OCI-LY1 (cell line): ENCODE measurements at regions not wholly inside any gene's neighbourhood (a gene's known extent, or its start where the extent isn't known, plus 50 kb on each side); places are given as distances from the start of the nearest gene placed in this dataset.

Experiments
- H2AFZ ChIP-seq: fragments of 200-600 bp; sonication (generic), shearing (Covaris generic); 2 replicates; pipeline ENCODE4 v1.6.0; 2014; ENCODE audit warnings: antibody characterized with exemption, mild to moderate bottlenecking, low read length
- H3F3A ChIP-seq: fragments of 200-600 bp; sonication (generic), shearing (Covaris generic); 2 replicates; pipeline ENCODE4 v1.6.0; 2014; ENCODE audit warnings: mild to moderate bottlenecking, antibody characterized with exemption, low read length, moderate library complexity; ENCODE audit not compliant: insufficient read depth
- H3K27ac ChIP-seq: fragments of 200-600 bp; sonication (generic); 2 replicates; pipeline ENCODE4 v1.5.1; 2014; ENCODE audit warnings: low read length, mixed run types, mild to moderate bottlenecking, low read depth; ENCODE audit not compliant: poor library complexity, severe bottlenecking
- H3K27me3 ChIP-seq: fragments of 200-600 bp; sonication (generic); 2 replicates; pipeline ENCODE4 v1.6.0; 2014; ENCODE audit warnings: antibody characterized with exemption, mild to moderate bottlenecking, low read length, moderate library complexity; ENCODE audit not compliant: insufficient read depth
- H3K36me3 ChIP-seq: fragments of 200-600 bp; sonication (generic); 2 replicates; pipeline ENCODE4 v1.6.1; 2014; ENCODE audit warnings: mild to moderate bottlenecking, antibody characterized with exemption, low read length, moderate library complexity, mixed read lengths; ENCODE audit not compliant: insufficient read depth
- H3K4me1 ChIP-seq: fragments of 200-600 bp; sonication (generic); 2 replicates; pipeline ENCODE4 v1.5.1; 2014; ENCODE audit warnings: mild to moderate bottlenecking, low read length, moderate library complexity; ENCODE audit not compliant: insufficient read depth, severe bottlenecking
- H3K4me2 ChIP-seq: fragments of 200-600 bp; sonication (generic), shearing (Covaris generic); 2 replicates; pipeline ENCODE4 v1.6.1; 2014; ENCODE audit warnings: low read length
- H3K4me3 ChIP-seq: fragments of 200-600 bp; sonication (generic); 2 replicates; pipeline ENCODE4 v1.5.1; 2014; ENCODE audit warnings: low read length, low read depth, mild to moderate bottlenecking, mixed read lengths; ENCODE audit not compliant: poor library complexity, severe bottlenecking
- H3K79me2 ChIP-seq: fragments of 200-600 bp; shearing (Covaris generic); 2 replicates; pipeline ENCODE4 v1.6.1; 2016; ENCODE audit warnings: mixed run types, low read length, mixed read lengths; ENCODE audit not compliant: insufficient read depth
- H3K9ac ChIP-seq: fragments of 200-600 bp; sonication (generic), shearing (Covaris generic); 2 replicates; pipeline ENCODE4 v1.6.1; 2014; ENCODE audit warnings: mild to moderate bottlenecking, low read length, mixed read lengths
- H3K9me2 ChIP-seq: fragments of 200-600 bp; sonication (generic), shearing (Covaris generic); 2 replicates; pipeline ENCODE4 v1.6.1; 2014; ENCODE audit warnings: low read depth, mild to moderate bottlenecking, low read length, mixed read lengths
- H3K9me3 ChIP-seq: fragments of 200-600 bp; shearing (Covaris generic); 2 replicates; pipeline ENCODE4 v1.6.1; 2014; ENCODE audit warnings: low read length, mixed read lengths
- H4K20me1 ChIP-seq: fragments of 200-600 bp; sonication (generic), shearing (Covaris generic); 2 replicates; pipeline ENCODE4 v1.6.0; 2016; ENCODE audit warnings: mild to moderate bottlenecking, low read length; ENCODE audit not compliant: insufficient read depth
- EZH2 ChIP-seq: fragments of 200-600 bp; sonication (generic), shearing (Covaris generic); IDR thresholded peaks from 2 replicates; pipeline ENCODE4 v1.8.0; 2017; ENCODE audit warnings: borderline replicate concordance, mixed run types, mild to moderate bottlenecking, antibody characterized with exemption, low read length, moderate library complexity, mixed read lengths
- TF ChIP-seq, protein P1 (sequence below): fragments of 200-600 bp; sonication (generic), shearing (Covaris generic); IDR thresholded peaks from 2 replicates; pipeline ENCODE4 v1.5.1; 2017; ENCODE audit warnings: mild to moderate bottlenecking, antibody characterized with exemption, low read length, moderate library complexity, mixed read lengths

DNA sequence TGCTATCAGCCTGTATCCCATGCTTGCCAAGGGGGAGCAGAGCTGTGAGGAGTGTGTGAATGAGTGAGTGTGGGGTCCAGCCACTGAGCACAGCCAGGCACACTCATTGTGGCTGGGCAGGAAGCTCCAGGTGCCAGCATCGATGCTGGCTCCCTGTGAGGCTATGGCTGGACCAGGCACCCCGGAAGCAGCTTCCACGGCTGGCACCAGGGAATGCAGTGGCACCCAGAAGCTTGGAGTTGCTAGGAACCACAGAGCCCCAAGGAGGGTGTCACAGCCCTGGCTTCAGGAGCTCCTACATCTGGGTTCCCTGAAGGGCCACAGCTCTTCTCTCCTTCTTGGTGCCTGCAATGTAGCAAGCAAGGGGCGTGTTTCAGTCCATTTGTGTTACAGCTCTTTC is 625.9 kb upstream of the RAG2 start:
- no peaks in the 10 kb centered on the region for H4K20me1 ChIP-seq
- no peak for TF ChIP-seq EZH2
- TF ChIP-seq, protein P1, sequence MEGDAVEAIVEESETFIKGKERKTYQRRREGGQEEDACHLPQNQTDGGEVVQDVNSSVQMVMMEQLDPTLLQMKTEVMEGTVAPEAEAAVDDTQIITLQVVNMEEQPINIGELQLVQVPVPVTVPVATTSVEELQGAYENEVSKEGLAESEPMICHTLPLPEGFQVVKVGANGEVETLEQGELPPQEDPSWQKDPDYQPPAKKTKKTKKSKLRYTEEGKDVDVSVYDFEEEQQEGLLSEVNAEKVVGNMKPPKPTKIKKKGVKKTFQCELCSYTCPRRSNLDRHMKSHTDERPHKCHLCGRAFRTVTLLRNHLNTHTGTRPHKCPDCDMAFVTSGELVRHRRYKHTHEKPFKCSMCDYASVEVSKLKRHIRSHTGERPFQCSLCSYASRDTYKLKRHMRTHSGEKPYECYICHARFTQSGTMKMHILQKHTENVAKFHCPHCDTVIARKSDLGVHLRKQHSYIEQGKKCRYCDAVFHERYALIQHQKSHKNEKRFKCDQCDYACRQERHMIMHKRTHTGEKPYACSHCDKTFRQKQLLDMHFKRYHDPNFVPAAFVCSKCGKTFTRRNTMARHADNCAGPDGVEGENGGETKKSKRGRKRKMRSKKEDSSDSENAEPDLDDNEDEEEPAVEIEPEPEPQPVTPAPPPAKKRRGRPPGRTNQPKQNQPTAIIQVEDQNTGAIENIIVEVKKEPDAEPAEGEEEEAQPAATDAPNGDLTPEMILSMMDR = no peak

DNA sequence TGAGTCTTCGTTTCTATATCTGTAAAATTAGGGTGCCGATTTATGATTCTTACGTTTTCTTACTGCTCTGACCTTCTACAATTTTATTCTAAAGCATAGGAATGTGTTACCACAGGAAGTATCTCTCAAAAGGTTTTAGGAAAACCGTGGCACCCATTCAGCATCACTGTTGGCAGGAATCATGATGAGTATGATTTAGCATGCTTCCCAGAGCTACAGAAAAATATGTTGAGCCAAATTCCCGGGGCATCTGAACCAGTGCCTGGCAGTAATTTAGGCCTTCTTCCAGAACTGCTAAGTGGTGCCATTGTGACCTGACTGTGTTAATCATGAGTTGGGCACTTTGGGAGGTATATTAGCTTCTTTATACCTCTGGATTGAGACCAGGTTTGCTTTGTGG is 605.0 kb upstream of the RAG2 start:
- Histone ChIP-seq H3K27me3 (no peaks in the 10 kb centered on the region), H3K27ac (no peak overlapping the region), H3K79me2 (no peaks in the 10 kb centered on the region), H3K36me3 (no peaks in the 10 kb centered on the region), H3K9me2 (no peaks in the 10 kb centered on the region), H4K20me1 (no peaks in the 10 kb centered on the region), H3F3A (no peaks in the 10 kb centered on the region), H2AFZ (no peak overlapping the region), H3K4me2 (no peak overlapping the region), H3K4me3 (no peak overlapping the region), H3K9ac (no peak overlapping the region), H3K9me3 (no peaks in the 10 kb centered on the region), H3K4me1 (no peaks in the 10 kb centered on the region)
- no peak for TF ChIP-seq EZH2
- TF ChIP-seq, protein P1 = no peak

More for the DNA sequence above, 625.9 kb upstream of the RAG2 start:
- H3K27ac ChIP-seq = no peak overlapping the region
- no peak overlapping the region for H3K4me3 ChIP-seq
- no peaks in the 10 kb centered on the region for H3K4me1 ChIP-seq
- no peaks in the 10 kb centered on the region for H3K79me2 ChIP-seq
- H3K4me2 ChIP-seq = no peak overlapping the region
- H3K36me3 ChIP-seq = no peaks in the 10 kb centered on the region
- no peaks in the 10 kb centered on the region for H3K27me3 ChIP-seq
- peaks cover 10% of the 10 kb centered on the region for H3K9me3 ChIP-seq
- H3K9ac ChIP-seq = no peak overlapping the region
- no peaks in the 10 kb centered on the region for H3F3A ChIP-seq
- H3K9me2 ChIP-seq = no peaks in the 10 kb centered on the region
- H2AFZ ChIP-seq = no peak overlapping the region

DNA sequence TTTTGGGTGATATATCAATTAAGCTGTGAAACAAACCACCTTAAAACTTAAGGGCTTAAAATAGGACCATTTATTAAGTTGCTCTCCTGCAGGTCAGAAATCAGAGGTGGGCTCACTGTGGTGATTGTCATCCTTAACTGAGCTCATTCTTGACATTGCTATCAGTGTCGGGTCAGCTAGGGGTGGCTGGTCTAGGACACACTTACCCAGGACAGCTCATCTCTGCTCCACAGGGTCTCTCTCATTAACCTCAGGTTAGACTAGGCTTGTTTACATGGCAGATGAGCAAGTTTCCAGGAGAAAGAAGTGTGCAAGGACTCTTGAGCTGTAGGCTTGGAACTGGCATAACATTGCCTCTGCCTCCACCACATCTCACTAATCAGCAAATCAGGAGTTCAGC is 601.0 kb upstream of the RAG2 start:
- Histone ChIP-seq H3F3A (no peaks in the 10 kb centered on the region), H4K20me1 (no peaks in the 10 kb centered on the region), H3K4me1 (no peaks in the 10 kb centered on the region), H3K36me3 (no peaks in the 10 kb centered on the region), H3K9me2 (no peaks in the 10 kb centered on the region), H3K4me3 (no peak overlapping the region), H3K27me3 (no peaks in the 10 kb centered on the region), H3K27ac (no peak overlapping the region), H3K9me3 (no peaks in the 10 kb centered on the region), H3K79me2 (no peaks in the 10 kb centered on the region), H3K4me2 (no peak overlapping the region), H3K9ac (no peak overlapping the region), H2AFZ (no peak overlapping the region)
- TF ChIP-seq EZH2 = no peak
- TF ChIP-seq, protein P1 = no peak
